ENCODE measurements at regions not wholly inside any gene's neighbourhood (a gene's known extent, or its start where the extent isn't known, plus 50 kb on each side); places are given as distances from the start of the nearest gene placed in this dataset.

DNA sequence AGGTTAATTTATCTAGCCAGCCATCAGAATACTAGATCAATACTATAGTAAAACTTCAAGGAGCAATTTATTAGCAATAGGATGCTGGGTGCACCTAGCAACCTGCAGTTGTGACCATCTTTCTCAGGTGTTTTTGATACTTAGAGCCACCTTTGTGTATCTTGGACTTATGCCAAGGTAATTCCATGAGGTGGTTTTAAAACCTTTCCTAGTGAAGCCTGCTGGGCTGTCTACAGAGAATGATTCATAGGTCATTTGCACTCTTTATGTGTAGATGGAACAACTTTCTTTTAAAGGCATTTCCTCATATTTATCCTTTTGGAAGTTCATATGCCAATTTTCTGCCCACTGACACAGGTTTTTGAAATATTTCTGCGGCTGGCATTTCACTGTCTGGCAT, 1030.1 kb upstream of the POU3F3 start:
- H3K36me3 ChIP-seq (ENCODE audit: control insufficient read depth, insufficient read depth, low read length): no peaks in the 10 kb centered on the region
- no peak overlapping the region for H3K9ac ChIP-seq (ENCODE audit: insufficient read depth, low read length)
- no peak overlapping the region for H3K4me2 ChIP-seq (ENCODE audit: extremely low read depth, insufficient read depth, low read length)
- H3K27me3 ChIP-seq (ENCODE audit: control insufficient read depth, insufficient read depth, low read length): no peaks in the 10 kb centered on the region
- no peak overlapping the region for H2AFZ ChIP-seq (ENCODE audit: low read length)
- no peak overlapping the region for H3K4me3 ChIP-seq (replicated peaks in 1 of 4; ENCODE audit: control extremely low read depth in 1 of 4, insufficient read depth in 1 of 4, low read depth in 3 of 4, low read length in 4 of 4)
- DNase-seq (ENCODE audit: low read depth in 2 of 2): peak in 1 of 2 donors; percentile 20
- no peaks in the 10 kb centered on the region for H3K9me3 ChIP-seq (ENCODE audit: control insufficient read depth, insufficient read depth, low read depth, low read length)
- no peaks in the 10 kb centered on the region for H3K4me1 ChIP-seq (ENCODE audit: control insufficient read depth, extremely low read depth, insufficient read depth, low read length)
- no peak overlapping the region for H3K27ac ChIP-seq (ENCODE audit: insufficient read depth, low read length)
- H3K79me2 ChIP-seq (ENCODE audit: control insufficient read depth, insufficient read depth, low read length): no peaks in the 10 kb centered on the region
- H4K20me1 ChIP-seq (ENCODE audit: control insufficient read depth, extremely low read depth, insufficient read depth, low read length): no peaks in the 10 kb centered on the region
- TF ChIP-seq EZH2 (IDR thresholded peaks at IDR 0.05; ENCODE audit: low read length, missing control alignments): no peak
- TF ChIP-seq, protein P1, sequence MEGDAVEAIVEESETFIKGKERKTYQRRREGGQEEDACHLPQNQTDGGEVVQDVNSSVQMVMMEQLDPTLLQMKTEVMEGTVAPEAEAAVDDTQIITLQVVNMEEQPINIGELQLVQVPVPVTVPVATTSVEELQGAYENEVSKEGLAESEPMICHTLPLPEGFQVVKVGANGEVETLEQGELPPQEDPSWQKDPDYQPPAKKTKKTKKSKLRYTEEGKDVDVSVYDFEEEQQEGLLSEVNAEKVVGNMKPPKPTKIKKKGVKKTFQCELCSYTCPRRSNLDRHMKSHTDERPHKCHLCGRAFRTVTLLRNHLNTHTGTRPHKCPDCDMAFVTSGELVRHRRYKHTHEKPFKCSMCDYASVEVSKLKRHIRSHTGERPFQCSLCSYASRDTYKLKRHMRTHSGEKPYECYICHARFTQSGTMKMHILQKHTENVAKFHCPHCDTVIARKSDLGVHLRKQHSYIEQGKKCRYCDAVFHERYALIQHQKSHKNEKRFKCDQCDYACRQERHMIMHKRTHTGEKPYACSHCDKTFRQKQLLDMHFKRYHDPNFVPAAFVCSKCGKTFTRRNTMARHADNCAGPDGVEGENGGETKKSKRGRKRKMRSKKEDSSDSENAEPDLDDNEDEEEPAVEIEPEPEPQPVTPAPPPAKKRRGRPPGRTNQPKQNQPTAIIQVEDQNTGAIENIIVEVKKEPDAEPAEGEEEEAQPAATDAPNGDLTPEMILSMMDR (conservative IDR thresholded peaks at IDR 0.05 in 1 of 2, IDR thresholded peaks at IDR 0.05 in 1 of 2; ENCODE audit: low read depth in 1 of 2, low read length in 2 of 2): no peak

DNA sequence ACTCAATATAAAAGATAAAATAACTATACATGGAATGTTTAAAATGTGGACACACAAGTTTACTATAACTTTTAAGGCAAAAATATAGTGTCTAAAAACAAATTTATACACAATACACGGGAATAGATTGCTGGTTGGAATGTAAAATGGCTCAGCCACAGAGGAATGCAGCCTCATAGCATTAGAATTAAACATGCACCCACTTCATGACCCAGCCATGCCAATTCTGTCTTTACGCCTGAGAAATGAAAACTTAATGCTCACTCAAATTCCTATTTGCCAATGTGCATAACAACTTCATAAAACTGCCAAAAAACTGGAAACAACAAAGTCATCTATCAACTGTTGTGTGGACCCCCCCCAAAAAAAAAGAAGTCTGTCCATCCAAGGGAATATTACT, 1006.6 kb upstream of the POU3F3 start:
- Histone ChIP-seq H3K4me3 (replicated peaks in 1 of 4; ENCODE audit: control extremely low read depth in 1 of 4, insufficient read depth in 1 of 4, low read depth in 3 of 4, low read length in 4 of 4) (no peak overlapping the region), H3K79me2 (ENCODE audit: control insufficient read depth, insufficient read depth, low read length) (no peaks in the 10 kb centered on the region), H3K9ac (ENCODE audit: insufficient read depth, low read length) (no peak overlapping the region), H3K27ac (ENCODE audit: insufficient read depth, low read length) (no peak overlapping the region), H3K4me2 (ENCODE audit: extremely low read depth, insufficient read depth, low read length) (no peak overlapping the region), H3K36me3 (ENCODE audit: control insufficient read depth, insufficient read depth, low read length) (no peaks in the 10 kb centered on the region), H4K20me1 (ENCODE audit: control insufficient read depth, extremely low read depth, insufficient read depth, low read length) (peaks cover 2% of the 10 kb centered on the region), H2AFZ (ENCODE audit: low read length) (no peak overlapping the region), H3K9me3 (ENCODE audit: control insufficient read depth, insufficient read depth, low read depth, low read length) (no peaks in the 10 kb centered on the region), H3K27me3 (ENCODE audit: control insufficient read depth, insufficient read depth, low read length) (no peaks in the 10 kb centered on the region), H3K4me1 (ENCODE audit: control insufficient read depth, extremely low read depth, insufficient read depth, low read length) (no peaks in the 10 kb centered on the region)
- DNase-seq (ENCODE audit: low read depth in 2 of 2): peak in 1 of 2 donors; percentile 51
- TF ChIP-seq, protein P1 (conservative IDR thresholded peaks at IDR 0.05 in 1 of 2, IDR thresholded peaks at IDR 0.05 in 1 of 2; ENCODE audit: low read depth in 1 of 2, low read length in 2 of 2): no peak
- TF ChIP-seq EZH2 (IDR thresholded peaks at IDR 0.05; ENCODE audit: low read length, missing control alignments): no peak

DNA sequence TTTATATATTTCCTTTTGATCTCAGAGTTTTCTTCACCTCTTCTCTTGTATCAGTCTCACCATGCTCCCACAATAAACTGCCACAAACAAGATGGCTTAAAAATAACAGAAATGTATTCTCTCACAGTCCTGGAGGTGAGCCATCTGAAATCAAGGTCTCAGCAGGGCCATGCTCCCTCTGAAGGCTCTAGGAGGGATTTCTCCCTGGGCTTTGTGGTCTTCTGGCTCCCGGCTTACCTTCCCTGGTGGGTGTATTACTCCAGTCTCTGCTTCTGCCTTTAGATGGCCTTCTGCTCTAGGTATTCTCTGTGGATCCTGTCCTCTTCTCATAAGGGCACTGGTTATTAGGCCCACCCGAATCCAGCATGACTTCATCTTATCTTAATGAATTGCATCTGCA, 994.7 kb upstream of the POU3F3 start:
- no peaks in the 10 kb centered on the region for H3K27me3 ChIP-seq (ENCODE audit: control insufficient read depth, insufficient read depth, low read length)
- no peak overlapping the region for H3K27ac ChIP-seq (ENCODE audit: insufficient read depth, low read length)
- H3K4me3 ChIP-seq (replicated peaks in 1 of 4; ENCODE audit: control extremely low read depth in 1 of 4, insufficient read depth in 1 of 4, low read depth in 3 of 4, low read length in 4 of 4): no peak overlapping the region
- H3K9me3 ChIP-seq (ENCODE audit: control insufficient read depth, insufficient read depth, low read depth, low read length): no peaks in the 10 kb centered on the region
- H3K79me2 ChIP-seq (ENCODE audit: control insufficient read depth, insufficient read depth, low read length): no peaks in the 10 kb centered on the region
- TF ChIP-seq EZH2 (IDR thresholded peaks at IDR 0.05; ENCODE audit: low read length, missing control alignments): no peak
- TF ChIP-seq, protein P1 (conservative IDR thresholded peaks at IDR 0.05 in 1 of 2, IDR thresholded peaks at IDR 0.05 in 1 of 2; ENCODE audit: low read depth in 1 of 2, low read length in 2 of 2): no peak
- no peaks in the 10 kb centered on the region for H3K36me3 ChIP-seq (ENCODE audit: control insufficient read depth, insufficient read depth, low read length)
- no peak overlapping the region for H3K9ac ChIP-seq (ENCODE audit: insufficient read depth, low read length)
- no peaks in the 10 kb centered on the region for H4K20me1 ChIP-seq (ENCODE audit: control insufficient read depth, extremely low read depth, insufficient read depth, low read length)
- H2AFZ ChIP-seq (ENCODE audit: low read length): no peak overlapping the region
- no peak for DNase-seq (ENCODE audit: low read depth in 2 of 2)
- no peaks in the 10 kb centered on the region for H3K4me1 ChIP-seq (ENCODE audit: control insufficient read depth, extremely low read depth, insufficient read depth, low read length)
- H3K4me2 ChIP-seq (ENCODE audit: extremely low read depth, insufficient read depth, low read length): no peak overlapping the region

All from fibroblast of lung (primary cell).